GM12878 (cell line): ENCODE measurements at regions not wholly inside any gene's neighbourhood (a gene's known extent, or its start where the extent isn't known, plus 50 kb on each side); places are given as distances from the start of the nearest gene placed in this dataset.

ENCODE experiments used
- ATAC-seq: fragments of 200-7000 bp; cut with Tn5 transposase; 3 replicates; pipeline ENCODE4 v1.9.1; 2020; ENCODE audit warnings: mild to moderate bottlenecking, moderate library complexity
- BruUV-seq: library from RNA; stranded (reverse); fragments of 400-500 nt; replicated peaks from 2 replicates; lab custom pipeline; 2021; lab: Mats Ljungman, UMichigan
- CTCF ChIA-PET: fragments of 300-600 bp; sonication (Branson Sonifier 250); formaldehyde crosslinking; extraction: SDS; loops from one replicate; lab custom pipeline; 2021; ENCODE audit warnings: inconsistent platforms; lab: Yijun Ruan, JAX
- POLR2A ChIA-PET: fragments of 350-600 bp; formaldehyde crosslinking; extraction: SDS; loops from one replicate; lab custom pipeline; 2021; ENCODE audit warnings: inconsistent platforms; lab: Charles Lee
- RAD21 ChIA-PET: fragments of 300-600 bp; sonication (Branson Sonifier 250); formaldehyde crosslinking; loops from one replicate; lab custom pipeline; 2023; ENCODE audit warnings: antibody characterized with exemption; ENCODE audit not compliant: unreplicated experiment; lab: Charles Lee
- SMC1A ChIA-PET: fragments of 300-600 bp; sonication (Branson Sonifier 250); formaldehyde crosslinking; loops from one replicate; lab custom pipeline; 2023; ENCODE audit not compliant: unreplicated experiment, uncharacterized antibody; lab: Charles Lee
- DNase-seq: peaks from one replicate; pipeline ENCODE4 v3.0.0-alpha.2; 2011; ENCODE audit warnings: low read depth, low spot score
- FAIRE-seq: peaks from 3 replicates; lab custom pipeline; 2011; peaks lifted over from hg19 to GRCh38; lab: Jason Lieb, UNC
- H2AFZ ChIP-seq: 2 replicates; pipeline ENCODE4 v1.6.0; 2011; ENCODE audit warnings: low read depth, low read length, control low read depth; ENCODE audit not compliant: control insufficient read depth
- H3K27ac ChIP-seq: 2 replicates; pipeline ENCODE4 v1.5.1; 2011; ENCODE audit warnings: control low read depth; ENCODE audit not compliant: control insufficient read depth, insufficient read depth
- H3K27me3 ChIP-seq, 2 experiments: replicated peaks in 1 of 2; 2 replicates each; pipeline versions ENCODE4 v1.6.0 to v1.6.1; 2011; ENCODE audit warnings: low read length in 1 of 2; ENCODE audit not compliant: control insufficient read depth in 2 of 2, insufficient read depth in 2 of 2
- H3K36me3 ChIP-seq, 2 experiments: 2 replicates each; pipeline ENCODE4 v1.5.1; 2011; ENCODE audit warnings: low read length in 1 of 2; ENCODE audit not compliant: control insufficient read depth in 2 of 2, insufficient read depth in 2 of 2
- H3K4me1 ChIP-seq: 2 replicates; pipeline ENCODE4 v1.6.1; 2011; ENCODE audit warnings: mild to moderate bottlenecking, low read length, moderate library complexity, mixed read lengths; ENCODE audit not compliant: control insufficient read depth, insufficient read depth
- H3K4me2 ChIP-seq: 2 replicates; pipeline ENCODE4 v1.6.0; 2011; ENCODE audit warnings: control low read depth; ENCODE audit not compliant: control insufficient read depth, insufficient read depth
- H3K4me3 ChIP-seq: fragments of 200-600 bp; sonication (generic); 2 replicates; pipeline ENCODE4 v1.5.1; 2016
- H3K79me2 ChIP-seq: 2 replicates; pipeline ENCODE4 v1.6.0; 2011; ENCODE audit warnings: low read length; ENCODE audit not compliant: control insufficient read depth, insufficient read depth
- H3K9ac ChIP-seq: 2 replicates; pipeline ENCODE4 v1.8.0; 2011; ENCODE audit warnings: low read length, control low read depth, mixed read lengths; ENCODE audit not compliant: control insufficient read depth, insufficient read depth
- H3K9me3 ChIP-seq: replicated peaks from 3 replicates; pipeline ENCODE4 v1.5.1; 2011; ENCODE audit warnings: mild to moderate bottlenecking, low read length; ENCODE audit not compliant: control insufficient read depth, insufficient read depth
- H4K20me1 ChIP-seq: 2 replicates; pipeline ENCODE4 v1.6.0; 2011; ENCODE audit not compliant: control insufficient read depth, insufficient read depth
- ATF3 ChIP-seq: IDR thresholded peaks from 2 replicates; pipeline ENCODE4 v1.6.1; 2011; ENCODE audit warnings: low read depth, mild to moderate bottlenecking, low read length, moderate library complexity, borderline replicate concordance; ENCODE audit errors: extremely low read depth
- CBX5 ChIP-seq: sonication (generic); IDR thresholded peaks from 2 replicates; pipeline ENCODE4 v1.6.1; 2016; ENCODE audit warnings: low read depth, moderate library complexity, mild to moderate bottlenecking, inconsistent platforms
- CTCF ChIP-seq, 3 experiments: IDR thresholded peaks in 2 of 3; conservative IDR thresholded peaks in 1 of 3; 2 replicates each; pipeline ENCODE4 v1.5.1; 2011; ENCODE audit warnings: low read depth in 3 of 3, low read length in 3 of 3, mild to moderate bottlenecking in 3 of 3, control low read depth in 2 of 3, moderate library complexity in 2 of 3, inconsistent platforms in 1 of 3, mixed read lengths in 1 of 3; ENCODE audit not compliant: control insufficient read depth in 2 of 3, insufficient read depth in 1 of 3; ENCODE audit errors: extremely low read depth in 1 of 3
- EP300 ChIP-seq, 2 experiments: fragments of 150-350 bp in 1 of 2; IDR thresholded peaks; 2 replicates each; pipeline ENCODE4 v1.6.1; 2011 to 2012; ENCODE audit warnings: low read depth in 2 of 2, low read length in 2 of 2, borderline replicate concordance in 1 of 2, improper control_type of control experiment in 1 of 2, inconsistent platforms in 1 of 2; ENCODE audit not compliant: control insufficient read depth in 1 of 2
- IKZF2 ChIP-seq, 2 experiments: fragments of 450-650 bp; IDR thresholded peaks; 2 replicates each; pipeline ENCODE4 v1.6.1; 2017; ENCODE audit warnings: mild to moderate bottlenecking in 2 of 2, moderate library complexity in 2 of 2
- LARP7 ChIP-seq: fragments of 450-650 bp; IDR thresholded peaks from 2 replicates; pipeline ENCODE4 v1.6.1; 2017; ENCODE audit warnings: mild to moderate bottlenecking
- NRF1 ChIP-seq: conservative IDR thresholded peaks from 2 replicates; pipeline ENCODE4 v1.6.1; 2011; ENCODE audit warnings: mild to moderate bottlenecking, low read depth, low read length, improper control_type of control experiment
- RELA ChIP-seq: fragments of 450-650 bp; IDR thresholded peaks from 2 replicates; pipeline ENCODE4 v1.8.0; 2014; ENCODE audit warnings: borderline replicate concordance; ENCODE audit not compliant: partially characterized antibody
- REST ChIP-seq: IDR thresholded peaks from 2 replicates; pipeline ENCODE4 v1.6.1; 2012; ENCODE audit warnings: mild to moderate bottlenecking, low read depth, low read length
- RUNX3 ChIP-seq: IDR thresholded peaks from 2 replicates; pipeline ENCODE4 v1.6.1; 2012; ENCODE audit warnings: low read length, inconsistent platforms
- SMC3 ChIP-seq: IDR thresholded peaks from 2 replicates; pipeline ENCODE4 v1.6.1; 2011; ENCODE audit warnings: low read length, improper control_type of control experiment, borderline replicate concordance
- SREBF2 ChIP-seq: IDR thresholded peaks from 2 replicates; pipeline ENCODE4 v1.6.1; 2012; ENCODE audit warnings: mild to moderate bottlenecking, low read length
- SRF ChIP-seq, 2 experiments: IDR thresholded peaks; 2 replicates each; pipeline ENCODE4 v1.6.1; 2011; ENCODE audit warnings: low read depth in 2 of 2, low read length in 2 of 2, mild to moderate bottlenecking in 1 of 2, moderate library complexity in 1 of 2
- ZBTB4 ChIP-seq: fragments of 450-650 bp; formaldehyde crosslinking; IDR thresholded peaks from 2 replicates; pipeline ENCODE4 v1.4.0; 2022; ENCODE audit warnings: mild to moderate bottlenecking, moderate library complexity
- WGBS: methylation state at CpG from one replicate; pipeline ENCODE4 v1.1.6; 2016; ENCODE audit warnings: low lambda C conversion rate; ENCODE audit not compliant: insufficient replicate concordance, insufficient coverage; ENCODE audit errors: missing lambda C conversion rate; 5-methylcytosine and 5-hydroxymethylcytosine counted together
- in situ Hi-C: fragments of 300-500 bp; cut with MboI; formaldehyde crosslinking; loops from 9 replicates; pipeline ENCODE4 v1.14.3; 2018; ENCODE audit warnings: mixed read lengths
- intact Hi-C: fragments of 100-400 bp; cut with micrococcal nuclease; formaldehyde crosslinking; loops from one replicate; pipeline ENCODE4 v1.14.2; 2022; ENCODE audit not compliant: unreplicated experiment

DNA sequence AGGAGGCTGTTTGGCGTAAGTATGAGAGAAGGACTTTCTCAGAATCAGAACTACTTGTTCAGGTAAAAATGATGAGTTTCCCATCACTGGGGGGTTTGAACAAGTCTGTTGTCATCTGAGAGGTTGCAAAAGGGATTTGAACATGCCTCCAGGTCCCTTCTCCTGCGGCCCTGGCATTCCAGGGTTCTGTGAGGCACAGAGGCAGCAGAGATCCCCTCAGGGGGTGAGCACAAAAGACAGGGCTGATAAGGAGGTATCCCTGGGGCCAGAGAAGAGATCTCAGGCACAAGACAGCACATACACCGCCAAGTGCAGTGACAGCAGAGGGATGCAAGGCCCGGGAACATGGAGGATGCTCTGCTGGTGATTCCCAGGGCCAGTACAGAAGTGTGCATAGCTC lies 275.8 kb upstream of the TSHZ3 start (continued):
- no peak for TF ChIP-seq CTCF (IDR thresholded peaks at IDR 0.05 in 2 of 3, conservative IDR thresholded peaks at IDR 0.05 in 1 of 3; ENCODE audit: control insufficient read depth in 2 of 3, extremely low read depth in 1 of 3, insufficient read depth in 1 of 3, low read depth in 3 of 3, low read length in 3 of 3)
- TF ChIP-seq IKZF2 (IDR thresholded peaks at IDR 0.05) = no peak
- TF ChIP-seq RELA = no peak

DNA sequence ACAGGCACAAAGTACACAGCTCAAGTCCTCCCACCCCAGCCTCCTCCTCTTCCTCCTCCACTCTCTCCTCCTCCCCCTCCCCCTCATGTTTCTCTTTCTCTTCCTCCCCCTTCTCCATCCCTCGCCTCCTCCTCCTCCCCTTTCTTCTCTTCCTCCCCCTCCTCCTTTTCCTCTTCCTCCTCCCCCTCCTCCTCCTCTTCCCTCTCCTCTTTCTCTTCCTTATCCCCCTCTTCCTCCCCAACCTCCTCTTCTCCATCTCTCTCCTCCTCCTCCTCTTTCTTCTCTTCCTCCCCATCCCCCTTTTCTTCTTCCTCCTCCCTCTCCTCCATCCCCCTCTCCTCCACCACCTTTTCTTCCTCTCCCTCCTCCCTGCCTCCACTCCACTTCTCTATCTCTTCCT lies 276.3 kb upstream of the TSHZ3 start:
- H3K27me3 ChIP-seq = no peaks in the 10 kb centered on the region
- H3K4me2 ChIP-seq = no peak overlapping the region
- ChIA-PET SMC1A (no interaction called here), RAD21 (no interaction called here), POLR2A (no interaction called here), CTCF (no interaction called here)
- ATAC-seq (no peak), FAIRE-seq (no peak), DNase-seq (no peak)
- no TSS peak for BruUV-seq
- no peaks in the 10 kb centered on the region for H4K20me1 ChIP-seq
- no peak overlapping the region for H3K9ac ChIP-seq
- H3K79me2 ChIP-seq = no peaks in the 10 kb centered on the region
- no peaks in the 10 kb centered on the region for H3K4me1 ChIP-seq
- intact Hi-C loops = no loop called here
- H3K27ac ChIP-seq = no peak overlapping the region
- H2AFZ ChIP-seq = no peak overlapping the region
- WGBS = 25% methylated on average over 1 of the region's 1 CpG
- no peaks in the 10 kb centered on the region; the same call in 2 of the 3 replicates for H3K9me3 ChIP-seq
- H3K4me3 ChIP-seq = no peak overlapping the region
- in situ Hi-C loops = no loop called here
- H3K36me3 ChIP-seq = no peaks in the 10 kb centered on the region
- TF ChIP-seq SREBF2 (no peak), CBX5 (no peak), LARP7 (no peak), NRF1 (no peak), EP300 (IDR thresholded peaks at IDR 0.05; ENCODE audit: borderline replicate concordance in 1 of 2, control insufficient read depth in 1 of 2, low read depth in 2 of 2, low read length in 2 of 2) (no peak), SMC3 (no peak), ZBTB4 (CRISPR knock-in tag) (no peak), REST (no peak), RUNX3 (no peak), ATF3 (no peak), SRF (IDR thresholded peaks at IDR 0.05; ENCODE audit: low read depth in 2 of 2, low read length in 2 of 2) (no peak)
